Left ventricle myocardium inferior (tissue), 1 donor: ENCODE measurements at regions not wholly inside any gene's neighbourhood (a gene's known extent, or its start where the extent isn't known, plus 50 kb on each side); places are given as distances from the start of the nearest gene placed in this dataset.

Source experiments
- DNase-seq: peaks from one replicate; pipeline ENCODE4 v3.0.0-alpha.2; 2020
- H3K27ac ChIP-seq: fragments of 200-600 bp; replicated peaks from 2 replicates; pipeline ENCODE4 v1.8.0; 2021
- H3K27me3 ChIP-seq: fragments of 200-600 bp; 2 replicates; pipeline ENCODE4 v1.8.0; 2021; ENCODE audit warnings: low read depth
- H3K36me3 ChIP-seq: fragments of 200-600 bp; 2 replicates; pipeline ENCODE4 v1.8.0; 2021
- H3K4me1 ChIP-seq: fragments of 200-600 bp; 2 replicates; pipeline ENCODE4 v1.8.0; 2021
- H3K4me3 ChIP-seq: fragments of 200-600 bp; 2 replicates; pipeline ENCODE4 v1.8.0; 2021; ENCODE audit warnings: mild to moderate bottlenecking, moderate library complexity
- H3K9me3 ChIP-seq: fragments of 200-600 bp; replicated peaks from 2 replicates; pipeline ENCODE4 v1.8.0; 2021
- intact Hi-C: fragments of 100-400 bp; cut with micrococcal nuclease; formaldehyde crosslinking; loops from one replicate; pipeline ENCODE4 v1.11.0; 2022
- TF ChIP-seq, protein P1 (sequence below): fragments of 200-600 bp; IDR thresholded peaks from 2 replicates; pipeline ENCODE4 v1.8.0; 2021; ENCODE audit warnings: antibody characterized with exemption, mild to moderate bottlenecking, borderline replicate concordance
- donor health status: DM: no; HTN: yes; CAD: no; lungs with severe emphysema.

DNA sequence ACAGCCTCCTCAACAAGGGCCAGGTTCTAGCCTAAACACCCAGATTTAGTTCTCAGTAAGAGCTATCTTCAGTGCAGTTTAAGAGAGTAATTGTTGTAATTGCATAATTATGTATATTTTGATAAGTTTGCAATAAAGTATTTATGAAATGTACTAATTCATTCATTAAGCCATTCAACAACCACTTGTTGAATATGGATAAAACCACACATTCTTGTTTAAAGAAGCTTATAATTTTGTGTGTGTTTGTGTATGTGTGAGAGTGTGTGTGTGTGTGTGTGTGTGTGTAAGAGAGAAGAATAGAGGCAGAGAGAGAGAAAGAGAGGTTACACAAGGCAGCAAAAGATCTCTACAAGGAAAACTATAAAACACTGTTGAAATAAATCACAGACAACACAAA is 115.0 kb upstream of the SLC25A13 start:
- no peak overlapping the region for H3K27ac ChIP-seq
- no peak overlapping the region for H3K4me3 ChIP-seq
- H3K4me1 ChIP-seq, result peaks cover under 1% of the 10 kb centered on the region
- H3K27me3 ChIP-seq, result no peaks in the 10 kb centered on the region
- H3K9me3 ChIP-seq, result peaks cover 4% of the 10 kb centered on the region
- H3K36me3 ChIP-seq, result no peaks in the 10 kb centered on the region
- no peak for DNase-seq
- intact Hi-C loops, result no loop called here
- TF ChIP-seq, protein P1, sequence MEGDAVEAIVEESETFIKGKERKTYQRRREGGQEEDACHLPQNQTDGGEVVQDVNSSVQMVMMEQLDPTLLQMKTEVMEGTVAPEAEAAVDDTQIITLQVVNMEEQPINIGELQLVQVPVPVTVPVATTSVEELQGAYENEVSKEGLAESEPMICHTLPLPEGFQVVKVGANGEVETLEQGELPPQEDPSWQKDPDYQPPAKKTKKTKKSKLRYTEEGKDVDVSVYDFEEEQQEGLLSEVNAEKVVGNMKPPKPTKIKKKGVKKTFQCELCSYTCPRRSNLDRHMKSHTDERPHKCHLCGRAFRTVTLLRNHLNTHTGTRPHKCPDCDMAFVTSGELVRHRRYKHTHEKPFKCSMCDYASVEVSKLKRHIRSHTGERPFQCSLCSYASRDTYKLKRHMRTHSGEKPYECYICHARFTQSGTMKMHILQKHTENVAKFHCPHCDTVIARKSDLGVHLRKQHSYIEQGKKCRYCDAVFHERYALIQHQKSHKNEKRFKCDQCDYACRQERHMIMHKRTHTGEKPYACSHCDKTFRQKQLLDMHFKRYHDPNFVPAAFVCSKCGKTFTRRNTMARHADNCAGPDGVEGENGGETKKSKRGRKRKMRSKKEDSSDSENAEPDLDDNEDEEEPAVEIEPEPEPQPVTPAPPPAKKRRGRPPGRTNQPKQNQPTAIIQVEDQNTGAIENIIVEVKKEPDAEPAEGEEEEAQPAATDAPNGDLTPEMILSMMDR, result no peak

DNA sequence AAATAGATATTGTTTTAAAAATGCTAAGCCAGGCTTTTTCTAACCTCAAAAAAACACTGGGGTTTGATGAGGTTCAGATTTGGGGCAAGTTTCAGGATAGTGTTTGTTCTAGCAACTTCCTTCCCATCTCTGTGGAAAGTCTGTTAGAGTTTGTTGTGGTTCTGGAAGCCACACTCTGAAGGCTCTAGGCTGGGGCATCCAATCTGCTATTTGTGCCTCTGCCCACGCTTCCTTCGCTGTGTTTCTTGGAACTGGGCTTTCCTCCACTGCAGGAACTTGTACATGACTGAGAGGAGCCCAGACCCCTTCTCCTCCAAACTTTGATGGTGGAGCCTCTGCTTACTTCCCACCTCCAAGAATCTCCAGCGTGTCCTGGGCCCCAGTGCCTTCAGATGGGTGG is 108.5 kb upstream of the SLC25A13 start:
- Histone ChIP-seq H3K36me3 (no peaks in the 10 kb centered on the region), H3K4me3 (no peak overlapping the region), H3K9me3 (no peaks in the 10 kb centered on the region), H3K27me3 (no peaks in the 10 kb centered on the region), H3K27ac (no peak overlapping the region), H3K4me1 (no peaks in the 10 kb centered on the region)
- no peak for DNase-seq
- intact Hi-C loops, result no loop called here
- TF ChIP-seq, protein P1, result no peak

DNA sequence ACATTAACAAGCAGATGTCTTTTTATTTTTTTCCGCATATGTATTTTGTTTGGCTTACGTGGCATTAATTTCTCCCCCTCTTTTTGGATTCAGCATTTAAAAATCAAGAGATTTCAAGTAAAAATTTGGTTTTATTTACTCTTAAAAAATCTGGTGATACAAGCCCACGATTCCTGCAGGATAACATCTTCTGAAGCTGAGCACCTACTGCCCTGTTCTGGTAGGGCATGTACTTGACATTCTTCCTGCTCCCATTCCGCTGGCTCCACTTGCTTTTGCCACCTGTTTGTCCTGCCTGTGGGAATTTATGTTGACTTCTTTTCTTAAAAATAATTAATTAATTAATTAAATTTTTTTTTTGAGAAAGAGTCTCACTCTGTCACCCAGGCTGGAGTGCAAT is 105.2 kb upstream of the SLC25A13 start:
- no peak overlapping the region for H3K4me3 ChIP-seq
- DNase-seq, result no peak
- no peak overlapping the region for H3K27ac ChIP-seq
- no peaks in the 10 kb centered on the region for H3K36me3 ChIP-seq
- H3K27me3 ChIP-seq, result no peaks in the 10 kb centered on the region
- H3K4me1 ChIP-seq, result no peaks in the 10 kb centered on the region
- intact Hi-C loops, result no loop called here
- H3K9me3 ChIP-seq, result no peaks in the 10 kb centered on the region
- TF ChIP-seq, protein P1, result no peak

DNA sequence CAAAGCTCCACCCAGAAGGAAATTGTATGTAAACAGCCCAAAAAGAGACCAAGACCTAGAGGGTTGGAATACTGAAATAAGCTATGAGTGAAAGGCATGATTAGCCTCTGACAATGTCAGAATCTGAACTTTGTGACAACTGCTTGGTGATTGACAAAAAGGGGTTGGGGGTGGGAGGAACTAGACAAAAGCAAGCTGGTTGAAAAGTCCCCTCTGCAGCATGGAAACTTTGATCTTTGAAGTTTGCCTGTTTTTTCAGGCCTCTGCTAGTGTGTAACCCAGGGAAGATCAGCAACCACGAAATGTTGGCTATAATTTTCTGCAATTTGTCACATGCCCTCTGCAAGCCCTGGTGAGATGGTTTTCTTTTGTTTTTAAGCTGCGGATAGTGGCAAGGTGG is 104.8 kb upstream of the SLC25A13 start:
- Histone ChIP-seq H3K4me1 (no peaks in the 10 kb centered on the region), H3K4me3 (no peak overlapping the region), H3K27me3 (no peaks in the 10 kb centered on the region), H3K27ac (no peak overlapping the region), H3K36me3 (no peaks in the 10 kb centered on the region), H3K9me3 (no peaks in the 10 kb centered on the region)
- no peak for DNase-seq
- intact Hi-C loops, result no loop called here
- TF ChIP-seq, protein P1, result no peak

DNA sequence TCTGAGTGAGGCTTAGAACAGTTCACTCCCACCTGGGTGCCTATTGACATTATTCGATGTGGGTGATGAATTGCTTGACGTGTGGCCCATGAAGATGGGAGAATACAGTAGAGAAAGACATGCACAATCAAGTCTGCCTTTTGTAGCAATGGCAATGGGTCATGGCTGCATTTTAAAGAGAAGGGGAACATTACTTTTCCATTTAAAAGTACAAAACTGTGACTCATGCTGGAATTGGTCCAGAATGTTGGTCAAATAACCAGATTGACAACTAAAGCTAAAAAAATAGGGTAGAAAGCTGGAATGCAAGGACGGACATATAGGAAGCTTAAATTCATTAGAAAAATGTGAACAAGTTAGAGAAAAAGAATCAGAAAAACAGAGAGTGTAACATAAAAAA is 104.1 kb upstream of the SLC25A13 start:
- Histone ChIP-seq H3K27ac (no peak overlapping the region), H3K36me3 (no peaks in the 10 kb centered on the region), H3K27me3 (no peaks in the 10 kb centered on the region), H3K9me3 (no peaks in the 10 kb centered on the region), H3K4me3 (no peak overlapping the region), H3K4me1 (no peaks in the 10 kb centered on the region)
- intact Hi-C loops, result no loop called here
- DNase-seq, result no peak
- TF ChIP-seq, protein P1, result no peak

DNA sequence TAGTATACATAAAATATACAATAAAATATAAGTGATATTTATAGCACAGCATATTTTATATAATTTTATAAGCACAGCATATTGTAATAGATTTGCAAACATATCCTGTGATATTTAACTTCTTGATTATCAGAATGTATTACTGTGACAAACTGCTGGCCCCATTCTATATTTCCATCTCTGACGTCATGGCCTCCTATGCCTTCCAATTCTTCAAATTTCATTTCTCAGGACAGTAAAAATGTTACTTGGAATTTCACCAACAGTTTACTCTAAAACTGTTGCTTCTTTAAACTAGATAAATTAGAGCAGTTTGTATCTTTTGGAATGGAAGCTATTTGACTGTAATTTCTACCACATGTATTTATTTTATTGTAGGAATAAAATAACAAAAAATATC is 102.5 kb upstream of the SLC25A13 start:
- H3K4me1 ChIP-seq, result no peaks in the 10 kb centered on the region
- DNase-seq, result no peak
- no peaks in the 10 kb centered on the region for H3K36me3 ChIP-seq
- H3K4me3 ChIP-seq, result no peak overlapping the region
- no peaks in the 10 kb centered on the region for H3K9me3 ChIP-seq
- no peak overlapping the region for H3K27ac ChIP-seq
- no peaks in the 10 kb centered on the region for H3K27me3 ChIP-seq
- intact Hi-C loops, result no loop called here
- TF ChIP-seq, protein P1, result no peak
